ENCODE measurements at regions not wholly inside any gene's neighbourhood (a gene's known extent, or its start where the extent isn't known, plus 50 kb on each side); places are given as distances from the start of the nearest gene placed in this dataset.
"Not testable (repeated sequence)": the region's sequence is repeated elsewhere in the genome, so short reads cannot be mapped to it uniquely, and the experiment has no call there.

- no peak for DNase-seq (ENCODE audit: low read depth)
These were observed 323.9 kb upstream of the KCND2 start for GRCh38 chr7:119949053-119949452.

DNA sequence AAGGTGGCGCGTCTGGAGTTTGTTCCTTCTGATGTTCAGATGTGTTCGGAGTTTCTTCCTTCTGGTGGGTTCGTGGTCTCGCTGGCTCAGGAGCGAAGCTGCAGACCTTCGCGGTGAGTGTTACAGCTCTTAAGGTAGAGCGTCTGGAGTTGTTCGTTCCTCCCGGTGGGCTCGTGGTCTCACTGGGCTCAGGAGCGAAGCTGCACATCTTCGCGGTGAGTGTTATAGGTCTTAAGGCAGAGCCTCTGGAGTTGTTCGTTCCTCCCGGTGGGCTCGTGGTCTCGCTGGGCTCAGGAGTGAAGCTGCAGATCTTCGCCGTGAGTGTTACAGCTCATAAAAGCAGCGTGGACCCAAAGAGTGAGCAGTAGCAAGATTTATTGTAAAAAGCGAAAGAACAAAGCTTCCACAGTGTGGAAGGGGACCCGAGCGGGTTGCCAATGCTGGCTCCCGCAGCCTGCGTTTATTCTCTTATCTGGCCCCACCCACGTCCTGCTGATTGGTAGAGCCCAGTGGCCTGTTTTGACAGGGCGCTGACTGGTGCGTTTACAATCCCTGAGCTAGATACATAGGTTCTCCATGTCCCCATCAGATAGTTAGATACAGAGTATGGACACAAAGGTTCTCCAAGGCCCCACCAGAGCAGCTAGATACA is 322.5 kb upstream of the KCND2 start:
- DNase-seq (ENCODE audit: low read depth) = not testable (repeated sequence)

- DNase-seq (ENCODE audit: low read depth) = not testable (repeated sequence)
These were observed 321.4 kb upstream of the KCND2 start for GRCh38 chr7:119951614-119952013.

- DNase-seq (ENCODE audit: low read depth) = no peak
These were observed 315.6 kb upstream of the KCND2 start for GRCh38 chr7:119957335-119957734.

- DNase-seq (ENCODE audit: low read depth) = no peak
These were observed 313.2 kb upstream of the KCND2 start for GRCh38 chr7:119959811-119960210.

DNA sequence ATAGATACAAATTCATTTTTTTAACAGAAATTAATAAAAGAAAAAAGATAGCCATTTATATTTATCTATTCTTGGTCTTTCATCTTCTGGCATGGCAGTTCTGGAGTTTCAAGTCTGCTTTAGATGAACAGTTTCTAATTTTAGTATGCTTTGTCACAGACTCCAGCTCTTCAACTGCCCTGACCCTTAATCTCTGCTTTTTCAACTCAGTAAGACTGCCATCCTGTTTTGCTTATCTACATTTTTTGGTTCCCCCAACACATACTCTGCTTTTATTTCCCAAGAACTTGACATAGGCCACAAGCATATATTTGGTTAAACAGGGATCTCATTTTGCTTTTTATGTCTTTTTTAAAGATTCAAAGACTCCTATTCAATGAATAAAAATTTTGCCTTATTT is 309.3 kb upstream of the KCND2 start:
- no peak for DNase-seq (ENCODE audit: low read depth)

GRCh38 chr7:119964065-119964464 is 308.9 kb upstream of the KCND2 start:
- DNase-seq (ENCODE audit: low read depth) = no peak

- DNase-seq (ENCODE audit: low read depth) = no peak
These were observed 308.0 kb upstream of the KCND2 start for GRCh38 chr7:119964788-119965542.

DNA sequence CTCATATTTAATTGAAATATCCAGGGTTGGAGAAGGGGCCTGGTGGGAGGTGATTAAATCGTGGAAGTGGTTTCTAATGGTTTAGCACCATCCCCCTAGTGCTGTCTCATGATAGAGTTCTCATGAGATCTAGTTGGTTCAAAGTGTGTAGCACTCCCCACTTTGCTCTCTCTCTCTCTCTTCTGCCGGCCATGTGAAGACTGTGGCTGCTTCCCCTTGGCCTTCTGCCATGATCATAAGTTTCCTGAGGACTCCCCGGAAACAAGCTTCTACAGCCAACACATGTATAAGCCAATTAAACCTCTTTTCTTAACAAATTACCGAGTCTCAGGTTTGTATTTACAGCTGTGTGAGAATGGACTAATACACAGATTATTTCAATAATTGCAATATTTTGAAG is 305.8 kb upstream of the KCND2 start:
- DNase-seq (ENCODE audit: low read depth) = no peak

DNA sequence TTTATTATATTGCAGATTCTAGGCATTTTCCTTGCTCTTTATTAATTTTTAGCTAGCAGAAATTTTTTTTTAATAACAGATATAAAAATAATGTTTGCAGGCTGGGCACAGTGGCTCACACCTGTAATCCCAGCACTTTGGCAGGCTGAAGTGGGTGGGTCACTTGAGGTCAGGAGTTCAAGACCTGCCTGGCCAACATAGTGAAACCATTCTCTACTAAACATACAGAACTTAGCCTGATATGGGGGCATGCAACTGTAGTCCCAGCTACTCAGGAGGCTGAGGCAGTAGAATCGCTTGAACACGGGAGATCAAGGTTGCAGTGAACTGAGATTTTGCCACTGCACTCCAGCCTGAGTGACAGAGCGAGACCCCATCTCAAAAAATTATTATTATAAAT is 304.6 kb upstream of the KCND2 start:
- DNase-seq (ENCODE audit: low read depth) = not testable (repeated sequence)

DNA sequence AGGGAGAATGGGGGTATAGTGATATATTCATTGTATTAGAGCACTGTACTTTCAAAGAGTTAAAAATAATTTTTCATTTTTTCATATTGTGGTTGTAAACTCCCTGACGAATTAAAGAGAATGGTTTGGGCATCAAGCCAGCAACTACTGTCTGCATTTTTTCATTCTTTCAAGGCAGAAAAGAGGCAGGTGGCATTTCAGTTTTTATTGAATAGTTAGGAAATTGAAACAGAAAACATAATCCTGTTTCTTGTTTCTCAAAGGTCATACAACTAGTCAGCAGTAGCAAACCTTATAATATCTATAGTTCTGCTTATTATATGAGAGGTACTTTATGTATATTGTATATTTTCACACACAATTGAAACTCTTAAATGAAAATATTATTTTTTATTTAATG is 303.9 kb upstream of the KCND2 start:
- DNase-seq (ENCODE audit: low read depth) = no peak

DNA sequence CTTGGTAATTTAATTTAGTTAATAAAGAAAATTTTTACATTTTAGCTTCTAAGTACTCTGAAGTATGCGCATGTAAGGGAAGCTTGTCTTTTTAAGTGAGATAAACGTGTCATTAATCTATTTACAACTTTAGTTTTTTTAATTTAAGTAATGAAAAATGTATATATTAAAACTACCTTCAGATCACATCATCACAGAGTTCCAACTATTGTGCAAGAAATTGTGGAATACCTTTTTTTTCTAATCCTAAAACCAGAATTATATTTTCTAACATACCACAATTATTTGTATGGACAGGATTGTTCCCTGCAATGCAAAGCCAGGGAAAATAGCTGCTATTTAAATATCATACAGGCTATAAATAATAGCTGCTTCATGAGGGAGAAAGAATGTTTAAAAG is 303.2 kb upstream of the KCND2 start:
- no peak for DNase-seq (ENCODE audit: low read depth)

DNA sequence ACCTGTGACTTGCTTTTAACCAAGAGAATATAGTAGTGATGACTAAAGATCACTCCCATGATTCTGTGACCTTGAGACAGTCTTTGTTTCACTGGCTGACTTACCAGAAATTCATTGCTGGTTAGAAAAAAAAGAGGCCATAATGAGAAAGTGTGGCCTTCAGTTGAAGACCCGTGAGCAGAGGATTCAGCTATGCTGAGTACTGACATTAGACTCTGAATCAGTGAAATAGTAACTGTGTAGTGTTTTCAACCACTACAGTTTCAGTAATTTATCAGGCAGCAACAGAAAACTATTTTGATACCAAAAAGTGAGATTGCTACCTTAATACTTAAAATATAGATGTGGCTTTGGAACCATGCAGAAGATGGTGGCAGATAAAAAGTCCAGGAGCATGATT is 298.0 kb upstream of the KCND2 start:
- no peak for DNase-seq (ENCODE audit: low read depth)

DNA sequence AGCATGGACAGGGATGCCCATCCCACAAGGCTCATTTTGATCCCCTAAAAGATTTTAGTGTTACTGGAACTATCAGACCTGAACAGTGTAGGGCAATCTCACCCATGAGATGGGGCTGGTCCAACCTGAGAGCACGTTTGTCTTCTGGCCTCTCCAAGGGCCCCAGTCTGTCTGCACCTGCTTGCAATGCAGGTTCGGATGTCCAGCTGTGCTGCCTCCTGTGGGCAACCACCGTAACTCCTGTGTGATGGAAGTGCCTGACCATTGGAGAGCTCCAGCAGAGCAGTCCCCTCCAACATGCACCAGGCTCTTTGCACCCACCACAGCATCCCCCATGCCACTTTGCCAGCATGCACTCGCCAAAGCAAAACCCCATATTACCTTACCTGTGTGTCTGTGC is 290.1 kb upstream of the KCND2 start:
- no peak for DNase-seq (ENCODE audit: low read depth)

GRCh38 chr7:119983468-119983867 is 289.5 kb upstream of the KCND2 start:
- no peak for DNase-seq (ENCODE audit: low read depth)

DNA sequence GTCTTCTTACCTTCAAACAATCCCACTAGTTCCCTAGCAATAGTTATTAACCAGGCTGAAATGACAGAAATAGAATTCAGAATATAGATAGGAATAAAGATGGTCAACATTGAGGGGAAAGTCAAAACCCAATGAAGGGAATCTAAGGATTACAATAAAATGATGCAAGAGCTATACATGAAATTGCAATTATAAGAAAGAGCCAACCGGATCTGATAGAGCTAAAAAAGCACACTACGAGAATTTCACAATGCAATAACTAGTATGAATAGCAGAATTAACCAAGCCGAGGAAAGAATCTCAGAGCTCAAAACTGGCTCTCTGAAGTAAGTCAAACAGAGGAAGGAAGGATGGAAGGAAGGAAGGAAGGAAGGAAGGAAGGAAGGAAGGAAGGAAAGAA is 288.7 kb upstream of the KCND2 start:
- no peak for DNase-seq (ENCODE audit: low read depth)

DNA sequence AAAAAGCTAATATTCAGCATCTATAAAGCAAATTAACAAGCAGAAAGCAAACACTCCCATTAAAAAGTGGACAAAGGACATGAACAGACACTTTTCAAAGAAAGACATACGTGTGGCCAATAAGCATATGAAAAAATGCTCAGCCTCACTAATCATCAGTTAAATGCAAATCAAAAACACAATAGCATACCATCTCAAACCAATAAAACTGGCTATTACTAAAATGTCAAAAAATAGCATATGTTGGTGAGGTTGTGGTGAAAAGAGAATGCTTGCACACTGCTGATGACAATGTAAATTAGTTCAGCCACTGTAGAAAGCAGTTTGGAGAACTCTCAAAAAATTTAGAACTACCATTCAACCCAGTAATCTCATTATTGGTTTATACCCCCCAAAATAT is 284.6 kb upstream of the KCND2 start:
- no peak for DNase-seq (ENCODE audit: low read depth)

DNA sequence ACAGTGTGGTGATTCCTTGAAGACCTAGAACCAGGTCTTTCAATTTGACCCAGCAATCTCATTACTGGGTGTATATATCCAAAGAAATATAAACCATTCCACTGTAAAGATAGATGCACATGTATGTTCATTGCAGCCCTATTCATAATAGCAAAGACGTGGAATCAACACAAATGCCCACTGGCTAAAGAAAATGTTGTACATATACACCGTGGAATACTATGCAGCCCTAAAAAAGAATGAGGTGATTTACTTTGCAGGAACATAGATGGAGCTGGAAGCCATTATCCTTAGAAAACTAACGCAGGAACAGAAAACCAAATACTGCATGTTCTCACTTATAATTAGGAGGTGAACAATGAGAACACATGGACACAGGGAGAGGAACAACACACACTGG is 278.0 kb upstream of the KCND2 start:
- DNase-seq (ENCODE audit: low read depth) = no peak

DNA sequence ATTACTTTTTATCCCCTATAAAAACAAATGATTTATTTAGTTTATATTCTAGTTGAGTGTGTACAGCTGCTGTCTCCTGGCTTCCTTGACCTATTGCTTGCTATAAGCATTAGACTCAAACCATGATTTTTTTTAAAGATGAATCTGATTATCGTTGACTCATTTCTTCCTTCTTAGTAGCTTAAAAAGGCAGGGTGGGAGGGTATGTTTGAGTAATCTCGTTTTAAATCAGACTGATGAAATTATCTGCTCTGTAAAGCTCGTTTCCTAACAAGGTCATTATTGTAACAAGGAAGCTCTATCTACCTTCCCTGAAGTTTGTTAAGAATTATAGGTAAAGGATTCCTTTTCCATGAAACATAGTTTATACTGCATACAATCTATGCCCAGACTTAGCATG is 276.3 kb upstream of the KCND2 start:
- DNase-seq (ENCODE audit: low read depth) = no peak

DNA sequence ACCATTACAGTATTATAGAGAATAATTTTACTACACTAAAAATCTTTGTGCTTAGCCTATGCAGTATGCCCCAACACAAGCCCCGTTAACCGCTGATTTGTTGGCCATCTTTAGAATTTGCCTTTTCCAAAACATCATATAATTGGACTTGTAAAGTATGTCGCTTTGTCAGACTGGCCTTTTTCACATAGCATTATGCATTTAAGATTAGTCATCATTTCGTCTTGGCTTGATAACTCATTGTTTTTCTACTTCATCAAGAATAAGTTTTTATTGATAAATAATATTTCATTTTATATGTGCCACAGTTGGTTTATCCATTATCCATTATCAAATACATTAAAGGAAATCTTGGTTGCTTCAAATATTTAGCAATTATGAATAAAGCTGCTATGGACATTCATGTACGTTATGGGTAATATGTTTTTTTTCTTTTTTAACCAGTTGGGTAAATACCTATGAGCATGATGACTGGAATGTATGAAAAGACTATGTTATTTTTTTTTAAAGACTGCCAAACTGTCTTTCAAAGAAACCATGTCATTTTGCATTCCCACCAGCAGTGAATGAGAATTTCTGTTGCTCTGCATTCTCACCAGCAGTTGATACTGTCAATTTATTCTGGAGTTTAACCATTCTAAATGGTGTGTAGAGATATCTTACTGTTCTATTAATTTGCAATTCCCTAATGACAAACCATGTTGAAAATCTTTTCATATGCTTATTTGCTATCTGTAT is 273.1 kb upstream of the KCND2 start:
- no peak for DNase-seq (ENCODE audit: low read depth)

DNA sequence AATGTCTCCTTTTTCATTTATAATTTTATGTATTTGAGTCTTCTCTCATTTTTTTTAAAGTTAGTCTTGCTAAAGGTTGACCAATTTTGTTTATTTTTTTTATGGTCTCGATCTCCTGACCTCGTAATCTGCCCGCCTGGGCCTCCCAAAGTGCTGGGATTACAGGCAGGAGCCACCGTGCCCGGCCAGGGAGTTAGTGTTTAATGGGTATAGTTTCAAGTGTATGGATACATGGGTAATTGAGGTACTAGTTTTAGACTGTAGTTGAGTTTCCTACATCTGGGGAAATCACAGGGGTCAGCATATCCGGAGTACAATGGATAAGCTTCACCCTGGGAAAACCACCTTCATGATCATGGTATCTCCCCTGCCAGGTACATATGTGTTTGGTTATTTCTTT is 267.3 kb upstream of the KCND2 start:
- no peak for DNase-seq (ENCODE audit: low read depth)

GRCh38 chr7:120014301-120014700 is 258.7 kb upstream of the KCND2 start:
- not testable (repeated sequence) for DNase-seq (ENCODE audit: low read depth)

- DNase-seq (ENCODE audit: low read depth) = no peak
These were observed 258.0 kb upstream of the KCND2 start for GRCh38 chr7:120014925-120015465.

Data from EH (cell line).